ENCODE measurements at regions not wholly inside any gene's neighbourhood (a gene's known extent, or its start where the extent isn't known, plus 50 kb on each side); places are given as distances from the start of the nearest gene placed in this dataset.

DNA sequence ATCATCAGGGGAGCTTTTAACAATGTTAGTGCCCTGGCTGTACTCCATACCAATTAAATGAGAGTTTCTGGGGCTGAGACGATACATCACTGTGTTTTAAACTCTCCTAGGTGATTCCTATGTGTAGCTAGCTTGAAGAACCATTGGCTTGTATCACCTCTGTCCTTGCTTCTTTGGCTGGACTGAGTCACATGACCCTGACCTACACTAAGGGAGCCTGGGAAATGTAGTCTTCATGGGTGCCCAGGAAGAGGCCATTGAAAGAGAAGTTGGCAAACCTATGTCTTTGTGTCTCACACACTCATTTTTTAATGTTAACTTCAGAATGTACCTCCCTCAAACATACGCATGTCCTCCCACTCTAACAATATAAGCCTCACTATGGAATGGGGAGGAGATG, 506.6 kb downstream of the DHX35 start:
- TF ChIP-seq POLR2AphosphoS5 (IDR thresholded peaks at IDR 0.05; ENCODE audit: insufficient read depth in 1 of 2, low read depth in 1 of 2) (no peak), POLR2A (IDR thresholded peaks at IDR 0.05) (no peak)
